Right lobe of liver (tissue), 6 donors: ENCODE measurements at regions not wholly inside any gene's neighbourhood (a gene's known extent, or its start where the extent isn't known, plus 50 kb on each side); places are given as distances from the start of the nearest gene placed in this dataset.
"Not testable (repeated sequence)": the region's sequence is repeated elsewhere in the genome, so short reads cannot be mapped to it uniquely, and the experiment has no call there.

Experiments
- ATAC-seq, 4 donors: fragments of 200-7000 bp; cut with Tn5 transposase; one replicate each; pipeline ENCODE4 v1.9.1; 2020; ENCODE audit warnings: mild to moderate bottlenecking in 4 of 4, moderate library complexity in 4 of 4
- DNase-seq, 3 donors: peaks; one replicate each; pipeline ENCODE4 v3.0.0-alpha.2; 2020
- H3K27ac ChIP-seq, 3 donors: fragments of 200-600 bp; one replicate each; pipeline ENCODE4 v1.8.0; 2022
- H3K27me3 ChIP-seq, 2 donors: fragments of 200-600 bp; one replicate each; pipeline ENCODE4 v1.8.0; 2022
- H3K36me3 ChIP-seq, 4 donors: fragments of 200-600 bp; sonication (generic) in 1 of 4; one replicate each; pipeline versions ENCODE4 v1.5.1 to v1.8.0; 2017 to 2022; ENCODE audit warnings: control low read depth in 1 of 4
- H3K4me1 ChIP-seq, 4 donors: fragments of 200-600 bp; sonication (generic) in 1 of 4; one replicate each; pipeline versions ENCODE4 v1.5.1 to v1.8.0; 2017 to 2022; ENCODE audit warnings: control low read depth in 1 of 4
- H3K4me3 ChIP-seq, 3 donors: fragments of 200-600 bp; one replicate each; pipeline ENCODE4 v1.8.0; 2022
- H3K9me3 ChIP-seq, 4 donors: fragments of 200-600 bp; sonication (generic) in 1 of 4; one replicate each; pipeline versions ENCODE4 v1.5.1 to v1.8.0; 2017 to 2022; ENCODE audit warnings: control low read depth in 1 of 4
- CTCF ChIP-seq, 4 donors: fragments of 200-600 bp in 3 of 4; fragments of 450-650 bp in 1 of 4; IDR thresholded peaks; one replicate each; pipeline versions ENCODE4 v1.5.1 to v1.8.0; 2016 to 2022; ENCODE audit warnings: antibody characterized with exemption in 4 of 4, mild to moderate bottlenecking in 2 of 4
- POLR2A ChIP-seq: fragments of 450-650 bp; IDR thresholded peaks from one replicate; pipeline ENCODE4 v1.6.1; 2017; ENCODE audit warnings: antibody characterized with exemption, mild to moderate bottlenecking
- WGBS: methylation state at CpG from one replicate; pipeline ENCODE4 v1.1.6; 2018; ENCODE audit warnings: low coverage, low lambda C conversion rate; ENCODE audit not compliant: insufficient coverage; ENCODE audit errors: missing lambda C conversion rate; 5-methylcytosine and 5-hydroxymethylcytosine counted together
- intact Hi-C, 2 donors: fragments of 100-400 bp; cut with DNase I; formaldehyde crosslinking; loops; one replicate each; pipeline versions ENCODE4 v1.11.2 to v1.14.1; 2022
- donor health status: DM: no; HTN: yes; CAD: no.
- donor health status: DM: no; HTN: no; CAD: no.
- donor health status: DM: no; HTN: no; CAD: no.
- donor health status: DM: no; HTN: yes; CAD: no.
- donor health status: DM: no; HTN: yes; CAD: no.

DNA sequence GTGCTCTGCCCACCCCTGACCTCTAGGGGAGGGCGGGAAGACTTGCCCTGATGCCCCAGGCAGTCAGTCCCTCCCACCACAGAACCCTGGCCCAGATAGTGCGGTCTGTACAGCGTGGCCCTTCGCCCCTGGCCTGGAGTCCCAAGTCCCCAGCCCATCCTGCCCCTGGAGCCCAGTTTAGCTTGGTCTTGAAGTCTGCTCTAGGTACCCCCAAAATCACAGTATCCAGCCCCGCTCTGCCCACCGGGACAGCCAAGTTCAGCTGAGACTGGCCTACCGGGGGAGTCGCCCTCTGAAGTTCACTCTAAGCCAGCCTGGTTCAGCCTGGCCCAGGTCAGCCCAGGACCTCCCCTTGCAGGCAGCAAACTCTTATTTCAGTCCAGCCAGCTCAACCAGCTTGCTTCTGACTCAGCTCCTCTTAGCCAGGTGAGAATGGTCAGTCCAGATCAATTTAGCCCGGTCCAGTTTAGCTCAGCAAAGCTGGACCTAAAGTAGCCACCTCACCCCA is 75.9 kb downstream of the TMEM121 start:
- TF ChIP-seq CTCF (IDR thresholded peaks at IDR 0.05) (no peak), POLR2A (no peak)
- WGBS: no CpG with 5 or more reads among the region's 9 CpGs

DNA sequence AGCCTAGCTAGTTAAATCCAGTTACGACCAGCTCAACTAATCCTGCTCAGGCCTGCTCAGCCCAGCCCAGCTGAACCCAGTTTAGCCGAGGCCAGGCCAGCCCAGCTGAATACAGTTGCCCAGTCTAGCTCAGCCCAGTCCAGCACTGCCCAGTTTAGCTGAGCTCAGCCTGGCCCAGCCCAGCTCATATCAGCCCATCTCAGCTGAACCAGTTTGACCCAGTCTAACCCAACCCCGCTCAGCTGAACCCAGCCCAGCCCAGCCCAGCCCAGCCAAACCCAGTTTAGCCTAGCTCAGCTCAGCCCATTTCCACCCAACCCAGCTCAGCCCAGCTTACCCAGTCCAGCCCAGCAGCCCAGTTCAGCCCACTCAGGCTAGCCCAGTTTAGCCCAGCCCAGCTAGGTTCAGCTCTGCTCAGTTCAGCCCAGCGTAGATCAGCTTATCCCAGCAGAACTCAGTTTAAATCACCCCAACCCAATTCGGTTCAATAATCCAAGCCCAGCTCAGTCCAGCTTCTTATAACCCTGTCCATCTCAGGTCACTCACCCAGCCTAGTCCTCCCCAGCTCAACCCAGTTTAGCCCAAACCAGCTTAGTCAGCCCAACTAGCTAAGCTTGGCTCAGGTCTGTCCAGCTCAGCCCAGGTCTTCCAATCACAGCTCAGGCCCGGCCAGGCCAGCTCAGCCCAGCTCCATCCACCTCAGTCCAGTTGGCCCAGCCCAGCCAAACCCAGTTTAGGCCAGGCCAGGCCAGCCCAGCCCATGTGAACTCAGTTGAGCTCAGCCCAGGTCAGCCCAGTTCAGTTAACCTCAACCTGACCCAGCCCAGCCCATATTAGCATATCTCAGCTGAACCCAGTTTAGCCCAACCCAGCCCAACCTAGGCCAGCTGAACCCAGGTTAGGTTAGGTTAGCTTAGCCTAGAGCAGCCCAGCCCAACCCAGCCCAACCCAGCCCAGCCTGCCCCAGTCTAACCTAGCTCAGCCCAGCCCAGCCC is 76.7 kb downstream of the TMEM121 start:
- ATAC-seq (peak; percentile 47 to 87 (median 64)), DNase-seq (peak; percentile 50 to 92 (median 72))
- no peaks in the 10 kb centered on the region for H3K27me3 ChIP-seq
- WGBS: 80% methylated on average over 3 of the region's 6 CpGs
- H3K4me3 ChIP-seq: no peak overlapping the region
- peaks cover 0 to 8% (median 0%) of the 10 kb centered on the region in 4 donors for H3K4me1 ChIP-seq
- TF ChIP-seq CTCF (IDR thresholded peaks at IDR 0.05): no peak
- TF ChIP-seq POLR2A: no peak
- intact Hi-C loops: no loop called here
- H3K27ac ChIP-seq: peak overlapping the region in 1 of 3 donors; percentile 93
- no peaks in the 10 kb centered on the region for H3K9me3 ChIP-seq
- H3K36me3 ChIP-seq: no peaks in the 10 kb centered on the region

More for the DNA sequence above, 75.9 kb downstream of the TMEM121 start:
- H3K36me3 ChIP-seq: no peaks in the 10 kb centered on the region
- DNase-seq (peak in 1 of 3 donors; percentile 39), ATAC-seq (no peak)
- H3K9me3 ChIP-seq: no peaks in the 10 kb centered on the region
- H3K27ac ChIP-seq: peak overlapping the region in 1 of 3 donors; percentile 93
- intact Hi-C loops: no loop called here
- H3K27me3 ChIP-seq: no peaks in the 10 kb centered on the region
- H3K4me1 ChIP-seq: peaks cover 0 to 8% (median 0%) of the 10 kb centered on the region in 4 donors
- H3K4me3 ChIP-seq: no peak overlapping the region

- 91% methylated on average over 4 of the region's 32 CpGs for WGBS
- intact Hi-C loops: not testable (repeated sequence)
Observed at GRCh38 chr14:105604531-105605463, 78.4 kb downstream of the TMEM121 start.

GRCh38 chr14:105605464-105606304 is 79.3 kb downstream of the TMEM121 start:
- 57% methylated on average over 7 of the region's 24 CpGs for WGBS
- intact Hi-C loops: no loop called here
- H3K27ac ChIP-seq: no peak overlapping the region
- DNase-seq: peak in 2 of 3 donors; percentile 16 to 33
- H3K27me3 ChIP-seq: no peaks in the 10 kb centered on the region
- H3K9me3 ChIP-seq: no peaks in the 10 kb centered on the region
- TF ChIP-seq CTCF (IDR thresholded peaks at IDR 0.05): no peak
- no peak for TF ChIP-seq POLR2A
- peaks cover 0 to 8% (median 0%) of the 10 kb centered on the region in 4 donors for H3K4me1 ChIP-seq
- H3K36me3 ChIP-seq: no peaks in the 10 kb centered on the region
- no peak overlapping the region for H3K4me3 ChIP-seq
- ATAC-seq: no peak

More at GRCh38 chr14:105604531-105605463, 78.4 kb downstream of the TMEM121 start:
- not testable (repeated sequence) for H3K9me3 ChIP-seq, H3K27ac ChIP-seq, H3K4me1 ChIP-seq, ATAC-seq, H3K4me3 ChIP-seq, H3K36me3 ChIP-seq, H3K27me3 ChIP-seq
- peak in 2 of 3 donors; percentile 9 to 36 for DNase-seq

DNA sequence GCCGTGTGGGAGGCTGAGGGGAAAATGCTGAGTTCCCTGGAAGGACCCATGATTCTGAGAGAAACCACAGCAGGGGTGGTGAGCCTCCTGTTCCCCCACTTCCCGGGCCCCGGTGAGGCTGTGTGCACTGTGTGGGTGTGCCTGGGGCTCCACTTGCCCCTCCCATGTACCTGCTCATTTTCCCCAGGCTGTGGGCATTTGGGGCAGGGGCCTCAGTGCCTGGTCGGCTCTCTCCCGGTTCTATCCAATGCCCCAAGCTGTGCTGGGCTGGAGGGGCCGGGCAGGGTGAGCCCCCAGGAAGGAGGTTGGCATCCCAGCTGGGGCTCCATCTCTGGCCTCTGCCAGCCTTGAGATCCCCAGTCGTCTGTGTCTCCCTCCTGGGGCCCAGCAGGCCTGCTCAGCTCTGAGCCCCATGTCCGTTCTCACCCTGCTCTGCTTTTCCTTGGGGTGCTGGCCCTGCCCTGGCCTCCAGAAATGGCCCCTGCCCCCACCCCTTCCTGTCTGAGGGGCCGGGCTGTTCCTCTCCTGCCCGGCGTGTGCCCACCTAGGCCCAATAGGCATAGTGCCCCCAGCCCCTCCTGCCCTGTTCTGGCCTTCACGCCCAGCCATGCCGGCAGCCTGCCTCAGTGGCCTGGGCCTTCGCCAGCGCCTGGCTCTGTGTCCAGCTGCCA is 80.1 kb downstream of the TMEM121 start:
- H3K27me3 ChIP-seq, H3K27ac ChIP-seq, H3K4me1 ChIP-seq, H3K36me3 ChIP-seq, intact Hi-C loops, ATAC-seq, H3K9me3 ChIP-seq, H3K4me3 ChIP-seq: not testable (repeated sequence)
- WGBS: 79% methylated on average over 5 of the region's 15 CpGs
- DNase-seq: peak in 1 of 3 donors; percentile 8

GRCh38 chr14:105607025-105607424 is 80.6 kb downstream of the TMEM121 start:
- H3K4me1 ChIP-seq, H3K36me3 ChIP-seq, H3K4me3 ChIP-seq, DNase-seq, intact Hi-C loops, H3K27me3 ChIP-seq, H3K27ac ChIP-seq, ATAC-seq, H3K9me3 ChIP-seq: not testable (repeated sequence)
- no CpG with 5 or more reads among the region's 16 CpGs for WGBS
